Inflammatory macrophage treated with lipopolysaccharide for 4 hours (primary cell): ENCODE measurements at regions not wholly inside any gene's neighbourhood (a gene's known extent, or its start where the extent isn't known, plus 50 kb on each side); places are given as distances from the start of the nearest gene placed in this dataset.

Experiments
- DNase-seq: peaks from one replicate; pipeline ENCODE4 v3.0.0-alpha.2; 2020

DNA sequence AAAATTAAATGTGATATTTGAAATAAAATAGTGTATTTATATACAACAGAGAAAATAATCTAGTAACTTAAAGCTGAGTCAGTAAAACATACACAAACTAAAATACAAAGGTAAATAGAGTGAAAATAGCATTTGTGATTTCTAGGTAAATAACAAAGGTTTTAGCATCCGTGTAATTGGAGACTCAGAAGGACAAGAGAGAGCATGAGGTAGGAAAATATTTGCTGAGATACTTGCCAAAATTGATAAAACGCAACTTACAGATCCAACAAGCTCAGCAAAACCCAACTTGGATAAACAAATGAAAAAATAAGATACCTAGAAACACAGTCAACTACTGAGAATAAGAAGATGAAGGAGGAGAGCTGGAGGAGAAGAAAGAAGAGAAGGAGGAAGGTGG is 634.7 kb upstream of the CCDC179 start:
- no peak for DNase-seq

GRCh38 chr11:23496340-23496739 is 636.1 kb upstream of the CCDC179 start:
- no peak for DNase-seq

- no peak for DNase-seq
Measured at GRCh38 chr11:23497040-23497439, 636.8 kb upstream of the CCDC179 start.

GRCh38 chr11:23502389-23502788 is 642.1 kb upstream of the CCDC179 start:
- DNase-seq = no peak

DNA sequence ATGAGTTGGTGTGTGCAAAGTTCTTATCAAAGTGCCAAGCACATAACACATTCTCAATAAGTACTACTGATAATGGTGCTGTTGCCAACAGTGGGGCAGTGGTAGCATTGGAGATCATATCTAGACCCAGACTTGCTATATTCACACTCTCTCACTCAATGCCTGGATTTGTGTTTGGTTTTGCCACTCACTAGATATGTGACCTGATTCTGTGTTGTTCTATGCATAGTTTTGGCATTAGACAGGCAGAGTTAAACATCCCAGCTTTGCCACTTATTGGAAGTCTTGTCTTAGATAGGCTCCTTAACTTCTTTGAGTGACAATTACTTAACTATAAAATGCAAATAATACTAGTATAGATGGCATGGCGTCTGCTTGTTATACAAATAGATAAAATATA is 642.6 kb upstream of the CCDC179 start:
- DNase-seq = no peak

DNA sequence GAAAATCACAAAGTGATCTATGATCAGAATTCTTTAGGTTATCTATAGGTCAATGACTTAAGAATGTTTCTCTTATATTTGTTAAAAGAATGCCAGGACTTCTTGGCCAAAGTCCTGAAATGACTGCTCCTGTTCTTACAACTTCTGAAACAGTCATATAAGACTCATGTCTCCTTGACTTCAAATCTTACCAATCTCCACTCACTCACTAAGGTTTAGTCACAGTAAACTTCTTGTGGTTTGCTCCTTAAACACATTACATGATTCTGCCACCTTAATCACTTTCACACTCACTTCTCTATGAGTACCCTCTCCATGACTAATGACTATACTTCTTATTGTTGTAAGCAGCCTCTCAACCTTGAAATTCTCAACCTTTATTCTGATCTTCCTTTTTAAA is 648.7 kb upstream of the CCDC179 start:
- DNase-seq = no peak

DNA sequence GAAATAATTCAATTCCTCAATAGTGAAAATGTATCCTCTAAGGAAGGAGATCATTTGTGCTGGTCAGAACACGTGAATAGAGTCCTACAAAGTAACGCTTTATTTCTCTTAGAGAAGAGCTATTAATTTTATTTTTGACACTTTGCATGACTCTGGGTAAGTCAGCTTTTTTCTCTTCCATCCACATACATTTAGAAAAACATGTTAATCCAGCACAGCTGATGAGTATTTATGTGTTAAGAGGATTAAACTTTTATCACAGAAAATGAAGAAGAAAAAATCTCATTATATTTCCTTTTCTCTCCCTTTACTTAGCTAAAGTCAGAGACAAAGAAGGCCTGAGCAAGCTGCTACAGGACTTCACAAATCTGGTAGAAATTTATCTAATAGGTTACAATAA is 649.5 kb upstream of the CCDC179 start:
- DNase-seq = no peak

GRCh38 chr11:23519194-23519593 is 658.9 kb upstream of the CCDC179 start:
- DNase-seq = no peak

GRCh38 chr11:23520226-23520960 is 660.1 kb upstream of the CCDC179 start:
- DNase-seq = no peak

- DNase-seq = no peak
Measured at GRCh38 chr11:23536907-23537306, 676.6 kb upstream of the CCDC179 start.

- no peak for DNase-seq
Measured at GRCh38 chr11:23539556-23539955, 679.3 kb upstream of the CCDC179 start.

- peak; percentile 18 for DNase-seq
Measured at GRCh38 chr11:23540101-23540561, 679.9 kb upstream of the CCDC179 start.

GRCh38 chr11:23542189-23542588 is 681.9 kb upstream of the CCDC179 start:
- no peak for DNase-seq

- no peak for DNase-seq
Measured at GRCh38 chr11:23542816-23543215, 682.5 kb upstream of the CCDC179 start.

- DNase-seq = no peak
Measured at GRCh38 chr11:23543651-23544222, 683.5 kb upstream of the CCDC179 start.

DNA sequence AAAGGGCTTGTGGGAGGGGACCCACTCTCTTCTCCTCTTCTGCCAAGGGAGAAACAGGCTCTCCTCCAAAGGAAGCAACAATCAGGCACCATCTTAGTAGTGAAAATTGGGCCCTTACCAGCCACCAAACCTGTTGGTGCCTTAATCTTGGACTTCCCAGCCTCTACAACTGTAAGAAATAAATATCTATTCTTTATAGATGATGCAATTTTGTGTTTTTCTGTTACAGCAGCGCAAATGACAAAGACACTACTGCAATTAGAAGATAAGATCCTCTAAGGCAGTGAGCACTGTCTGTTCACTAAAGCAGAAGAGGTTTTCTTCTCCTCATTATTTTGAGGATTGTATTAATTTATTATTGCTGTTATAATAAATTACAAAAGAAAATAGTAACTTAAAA is 691.4 kb upstream of the CCDC179 start:
- no peak for DNase-seq

- DNase-seq = no peak
Measured at GRCh38 chr11:23554002-23554401, 693.7 kb upstream of the CCDC179 start.

GRCh38 chr11:23555085-23555484 is 694.8 kb upstream of the CCDC179 start:
- no peak for DNase-seq

DNA sequence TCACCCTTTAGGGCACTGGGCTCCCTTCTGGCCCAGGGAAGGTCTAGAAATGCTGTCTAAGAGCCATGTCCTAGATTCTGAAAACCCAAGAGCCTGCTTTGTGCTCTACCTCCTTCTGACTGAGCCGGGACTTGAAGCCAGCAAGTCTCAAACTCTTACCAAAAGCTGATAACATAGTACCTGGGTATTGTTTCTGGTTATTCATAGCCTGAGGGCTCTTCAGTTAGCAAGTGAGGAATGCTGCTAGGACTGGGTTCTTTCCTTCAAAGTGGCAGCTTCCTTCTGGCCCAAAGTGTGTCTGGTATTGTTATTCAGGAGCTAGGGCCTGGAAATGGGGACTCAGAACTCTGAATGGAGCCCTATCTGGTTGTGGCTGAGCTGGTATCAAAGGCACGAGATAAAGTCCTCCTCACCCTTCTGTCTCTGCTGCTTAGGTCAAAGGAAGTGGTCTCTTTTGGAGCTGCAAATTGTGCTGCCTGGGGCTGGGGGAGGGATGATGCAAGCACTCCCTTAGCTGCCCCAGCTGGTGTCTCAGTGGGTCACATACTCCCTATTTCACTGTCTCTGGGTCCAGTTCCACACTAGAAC is 696.0 kb upstream of the CCDC179 start:
- no peak for DNase-seq

GRCh38 chr11:23563591-23563990 is 703.3 kb upstream of the CCDC179 start:
- DNase-seq = no peak

DNA sequence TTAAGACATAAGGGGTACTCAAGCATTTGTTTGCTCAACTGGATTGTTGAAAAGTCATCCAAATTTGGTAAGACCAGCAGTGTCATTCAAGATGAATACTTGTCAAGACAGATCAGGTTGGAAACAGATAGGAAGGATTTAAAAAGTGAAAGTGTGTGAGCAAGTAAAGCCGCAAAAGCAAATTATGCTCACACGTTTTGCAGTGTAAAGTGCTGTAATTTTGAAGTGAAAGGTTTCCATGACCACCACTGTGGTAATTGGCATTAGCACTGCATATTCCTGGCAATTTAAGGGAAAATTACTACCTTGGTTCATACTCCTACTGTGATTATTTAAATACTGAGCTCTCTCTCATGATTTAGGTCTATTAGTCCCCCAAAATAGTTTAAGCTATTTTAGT is 704.1 kb upstream of the CCDC179 start:
- DNase-seq = no peak

GRCh38 chr11:23569134-23569533 is 708.9 kb upstream of the CCDC179 start:
- no peak for DNase-seq

- no peak for DNase-seq
Measured at GRCh38 chr11:23569547-23569946, 709.3 kb upstream of the CCDC179 start.

- DNase-seq = no peak
Measured at GRCh38 chr11:23570828-23571227, 710.6 kb upstream of the CCDC179 start.

- no peak for DNase-seq
Measured at GRCh38 chr11:23573429-23573828, 713.2 kb upstream of the CCDC179 start.
